Progenitor cell of endocrine pancreas (in vitro differentiated cells): ENCODE measurements at regions not wholly inside any gene's neighbourhood (a gene's known extent, or its start where the extent isn't known, plus 50 kb on each side); places are given as distances from the start of the nearest gene placed in this dataset.

Experiments
- DNase-seq: peaks from one replicate; pipeline ENCODE4 v3.0.0; 2021; ENCODE audit warnings: low spot score; ENCODE audit not compliant: unreplicated experiment
- H3K27ac Mint-ChIP-seq: 2 replicates; pipeline ENCODE4 v1.8.0; 2021; ENCODE audit warnings: mild to moderate bottlenecking, moderate library complexity, mixed read lengths
- H3K27me3 Mint-ChIP-seq: 2 replicates; pipeline ENCODE4 v1.8.0; 2021; ENCODE audit warnings: mixed read lengths
- H3K36me3 Mint-ChIP-seq: 2 replicates; pipeline ENCODE4 v1.8.0; 2022; ENCODE audit warnings: mixed read lengths; ENCODE audit not compliant: insufficient read depth
- H3K4me1 Mint-ChIP-seq: 2 replicates; pipeline ENCODE4 v1.8.0; 2021; ENCODE audit warnings: low read depth, mixed read lengths
- H3K4me3 Mint-ChIP-seq: 2 replicates; pipeline ENCODE4 v1.8.0; 2021; ENCODE audit warnings: low read depth, mild to moderate bottlenecking, moderate library complexity, mixed read lengths
- H3K9me3 Mint-ChIP-seq: 2 replicates; pipeline ENCODE4 v1.8.0; 2021; ENCODE audit warnings: low read depth, mixed read lengths
- CTCF ChIP-seq: fragments of 200-600 bp; sonication (generic); IDR thresholded peaks from one replicate; pipeline ENCODE4 v1.5.0; 2021; ENCODE audit warnings: antibody characterized with exemption, mild to moderate bottlenecking; ENCODE audit not compliant: unreplicated experiment

- Mint-ChIP-seq H3K36me3 (no peaks in the 10 kb centered on the region), H3K27ac (no peak overlapping the region), H3K9me3 (peaks cover 5% of the 10 kb centered on the region), H3K4me3 (no peak overlapping the region), H3K4me1 (peaks cover 2% of the 10 kb centered on the region), H3K27me3 (no peaks in the 10 kb centered on the region)
- no peak for TF ChIP-seq CTCF
- DNase-seq = no peak
These were observed 126.5 kb upstream of the NRIP1 start for GRCh38 chr21:15191342-15191741.

- Mint-ChIP-seq H3K27ac (no peak overlapping the region), H3K27me3 (no peaks in the 10 kb centered on the region), H3K4me3 (no peak overlapping the region), H3K4me1 (peaks cover 2% of the 10 kb centered on the region), H3K36me3 (no peaks in the 10 kb centered on the region), H3K9me3 (peaks cover 5% of the 10 kb centered on the region)
- TF ChIP-seq CTCF = no peak
- DNase-seq = no peak
These were observed 127.4 kb upstream of the NRIP1 start for GRCh38 chr21:15192243-15192642.

DNA sequence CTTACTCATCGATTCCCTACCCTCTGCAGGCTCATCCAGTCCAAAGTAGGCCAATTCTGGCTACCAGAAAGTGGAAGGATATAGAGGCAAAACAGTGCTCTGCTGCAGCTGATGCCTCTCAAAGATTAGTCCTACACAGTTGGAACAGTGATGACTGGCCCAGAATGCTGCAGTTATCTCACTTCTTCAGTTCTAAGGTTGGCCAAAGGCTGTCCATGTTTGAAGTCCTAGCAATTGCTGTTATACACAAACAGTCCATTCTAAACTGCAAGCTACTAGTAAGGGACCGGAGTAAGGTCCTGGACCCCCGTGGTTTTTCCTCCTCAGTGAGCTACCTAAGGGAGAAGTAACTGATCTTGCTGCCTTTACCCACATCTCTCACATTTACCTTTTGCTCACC is 129.1 kb upstream of the NRIP1 start:
- Mint-ChIP-seq H3K27ac (no peak overlapping the region), H3K36me3 (no peaks in the 10 kb centered on the region), H3K4me1 (peaks cover 2% of the 10 kb centered on the region), H3K9me3 (peaks cover under 1% of the 10 kb centered on the region), H3K4me3 (no peak overlapping the region), H3K27me3 (no peaks in the 10 kb centered on the region)
- DNase-seq = no peak
- no peak for TF ChIP-seq CTCF

DNA sequence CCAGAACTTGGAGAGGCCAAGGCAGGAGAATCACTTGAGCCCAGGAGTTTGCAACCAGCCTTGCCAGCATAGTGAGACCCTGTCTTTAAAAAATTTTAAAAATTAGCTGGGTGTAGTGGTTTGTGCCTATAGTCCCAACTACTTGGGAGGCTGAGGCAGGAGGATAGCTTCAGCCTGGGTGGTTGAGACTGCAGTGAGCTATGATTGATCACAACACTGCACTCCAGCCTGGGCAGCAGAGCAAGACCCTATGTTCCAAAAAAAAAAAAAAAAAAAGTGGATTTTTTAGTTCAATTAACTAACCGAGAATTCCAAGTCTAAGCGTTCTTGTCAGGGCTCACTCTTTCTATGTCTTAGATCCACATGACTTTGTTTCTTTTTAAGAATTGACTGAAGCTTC is 130.3 kb upstream of the NRIP1 start:
- H3K36me3 Mint-ChIP-seq = no peaks in the 10 kb centered on the region
- no peak overlapping the region for H3K4me3 Mint-ChIP-seq
- peaks cover 2% of the 10 kb centered on the region for H3K4me1 Mint-ChIP-seq
- no peaks in the 10 kb centered on the region for H3K27me3 Mint-ChIP-seq
- no peak for DNase-seq
- TF ChIP-seq CTCF = no peak
- H3K9me3 Mint-ChIP-seq = no peaks in the 10 kb centered on the region
- no peak overlapping the region for H3K27ac Mint-ChIP-seq

GRCh38 chr21:15195768-15196167 is 131.0 kb upstream of the NRIP1 start:
- H3K4me1 Mint-ChIP-seq = peaks cover 2% of the 10 kb centered on the region
- no peak for TF ChIP-seq CTCF
- no peak for DNase-seq
- no peaks in the 10 kb centered on the region for H3K9me3 Mint-ChIP-seq
- no peak overlapping the region for H3K4me3 Mint-ChIP-seq
- H3K36me3 Mint-ChIP-seq = no peaks in the 10 kb centered on the region
- H3K27ac Mint-ChIP-seq = no peak overlapping the region
- H3K27me3 Mint-ChIP-seq = no peaks in the 10 kb centered on the region
